G401.6 (cell line): ENCODE measurements at regions not wholly inside any gene's neighbourhood (a gene's known extent, or its start where the extent isn't known, plus 50 kb on each side); places are given as distances from the start of the nearest gene placed in this dataset.
"Not testable (repeated sequence)": the region's sequence is repeated elsewhere in the genome, so short reads cannot be mapped to it uniquely, and the experiment has no call there.

Experiments
- FAIRE-seq: peaks from 2 replicates; lab custom pipeline; 2012; peaks lifted over from hg19 to GRCh38; lab: Jason Lieb, UNC

DNA sequence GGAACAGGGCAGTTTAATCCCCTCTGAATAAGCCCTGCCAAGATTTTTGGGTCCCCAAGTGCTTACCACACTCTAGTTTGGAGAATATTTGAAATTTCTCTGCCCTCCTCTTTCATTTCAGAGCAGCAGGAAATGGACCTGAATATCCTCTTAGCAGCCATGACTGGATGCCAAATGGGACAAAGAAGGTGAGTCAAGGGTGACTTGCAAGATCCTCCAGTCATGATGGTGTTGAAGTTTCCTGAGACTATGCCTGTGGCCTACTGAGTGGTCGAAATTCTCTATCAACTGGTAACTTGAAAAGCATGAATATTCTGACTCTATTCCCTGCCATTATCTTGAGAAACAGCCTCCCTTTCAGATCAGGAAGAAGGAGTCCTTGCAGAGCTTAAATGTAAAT lies 1674.7 kb upstream of the SEL1L start:
- no peak for FAIRE-seq

GRCh38 chr14:83217492-83217891 lies 1683.8 kb upstream of the SEL1L start:
- FAIRE-seq = no peak

DNA sequence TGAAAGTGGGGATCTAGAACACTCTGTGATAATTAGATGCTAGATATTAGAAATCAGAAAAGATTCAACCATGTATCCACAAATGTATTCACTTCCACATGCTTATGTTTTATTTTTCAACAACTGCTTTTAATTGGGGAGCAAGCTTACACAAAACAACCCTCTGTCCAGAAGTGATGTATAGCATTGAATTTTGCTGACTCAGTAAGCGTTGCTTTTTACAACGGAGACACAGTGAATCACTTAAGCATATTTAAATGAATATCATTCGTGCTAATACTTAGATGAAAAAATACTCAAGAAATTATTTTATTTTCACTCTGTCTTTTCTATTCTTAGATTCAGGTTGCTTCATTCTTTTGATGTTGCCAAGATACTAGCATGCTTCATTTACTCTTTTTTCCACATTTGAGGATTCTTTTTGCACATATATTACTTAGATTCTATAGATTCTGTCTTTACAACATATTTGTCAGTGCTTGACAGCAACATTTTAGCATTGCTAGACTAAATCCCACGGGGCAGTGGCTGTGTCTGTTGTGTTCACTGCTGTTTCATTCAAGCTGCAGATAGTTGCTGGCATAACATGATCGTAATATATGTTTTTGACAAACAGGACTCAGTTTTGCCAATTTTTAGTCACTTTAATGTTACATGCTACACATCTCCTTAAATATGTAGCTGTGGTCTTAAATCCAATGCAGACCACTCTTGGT lies 1714.4 kb upstream of the SEL1L start:
- no peak for FAIRE-seq

DNA sequence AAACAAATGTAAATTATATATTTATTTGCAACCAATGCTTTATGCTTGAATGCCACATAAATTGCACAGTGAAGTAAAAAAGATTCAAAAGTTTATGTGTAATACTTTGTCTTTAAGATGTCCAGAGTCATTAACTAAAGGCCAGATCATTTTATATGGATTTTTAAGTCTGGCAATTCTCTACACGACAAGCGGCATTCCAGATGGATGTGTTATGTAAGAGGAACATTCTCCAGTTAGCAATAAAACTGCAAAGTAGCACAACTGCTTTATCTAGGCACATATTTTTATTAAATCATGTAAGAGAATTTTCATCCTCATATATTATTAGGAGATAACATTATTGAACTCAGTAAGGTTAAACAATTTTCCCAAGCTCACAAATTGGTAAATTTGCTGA lies 1717.7 kb upstream of the SEL1L start:
- FAIRE-seq = no peak

GRCh38 chr14:83253870-83254269 lies 1720.2 kb upstream of the SEL1L start:
- FAIRE-seq = no peak

DNA sequence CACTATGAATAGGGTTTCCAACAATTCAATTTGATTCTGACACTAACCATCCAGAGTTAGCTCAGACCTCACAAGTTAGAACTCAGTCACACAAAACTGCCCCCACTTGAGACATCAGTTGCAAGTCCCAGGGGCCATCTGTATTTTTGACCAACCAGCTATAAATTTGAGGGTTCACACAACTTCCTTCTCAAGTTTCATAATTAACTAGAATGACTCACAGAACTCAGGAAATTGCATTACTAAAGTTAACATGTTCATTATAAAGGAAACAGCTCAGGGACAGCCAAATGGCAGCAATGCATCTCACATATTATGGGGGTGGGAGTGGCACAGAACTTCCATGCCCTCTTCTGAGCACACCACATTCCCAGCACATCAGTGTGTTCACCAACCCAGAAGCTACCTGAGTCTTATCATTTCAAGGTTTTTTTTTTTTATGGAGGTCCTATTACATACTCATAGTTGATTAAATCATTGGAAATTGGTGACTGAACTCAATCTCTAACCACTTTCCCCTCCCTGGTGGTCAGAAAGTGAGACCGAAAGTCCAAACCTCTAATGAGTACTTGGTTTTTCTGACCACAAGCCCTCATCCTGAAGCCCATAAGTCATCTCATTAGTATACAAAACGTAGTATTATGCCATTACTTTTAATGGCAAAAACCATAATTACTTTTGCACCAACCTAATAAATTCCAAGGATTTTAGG lies 1721.5 kb upstream of the SEL1L start:
- FAIRE-seq = no peak

- no peak for FAIRE-seq
Measured at GRCh38 chr14:83255727-83256090, 1722.1 kb upstream of the SEL1L start.

- FAIRE-seq = no peak
Measured at GRCh38 chr14:83257466-83258439, 1724.1 kb upstream of the SEL1L start.

DNA sequence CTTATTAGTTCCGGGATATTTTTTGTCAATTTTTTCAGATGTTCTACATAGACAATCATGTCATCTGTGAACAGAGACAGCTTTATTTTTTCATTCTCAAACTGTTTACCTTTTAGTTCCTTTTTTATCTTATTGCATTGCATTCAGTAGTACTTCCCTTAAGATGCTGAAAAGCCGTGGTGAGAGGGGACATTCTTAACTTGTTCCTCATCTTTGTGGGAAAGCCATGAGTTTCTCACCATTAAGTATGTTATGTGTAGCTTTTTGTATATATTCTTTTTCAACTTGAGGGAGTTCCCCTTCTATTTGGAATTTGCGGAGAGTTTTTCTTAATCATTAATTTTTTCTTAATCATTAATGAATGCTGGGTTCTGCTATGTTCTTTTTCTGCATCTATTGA lies 1727.1 kb upstream of the SEL1L start:
- no peak for FAIRE-seq

DNA sequence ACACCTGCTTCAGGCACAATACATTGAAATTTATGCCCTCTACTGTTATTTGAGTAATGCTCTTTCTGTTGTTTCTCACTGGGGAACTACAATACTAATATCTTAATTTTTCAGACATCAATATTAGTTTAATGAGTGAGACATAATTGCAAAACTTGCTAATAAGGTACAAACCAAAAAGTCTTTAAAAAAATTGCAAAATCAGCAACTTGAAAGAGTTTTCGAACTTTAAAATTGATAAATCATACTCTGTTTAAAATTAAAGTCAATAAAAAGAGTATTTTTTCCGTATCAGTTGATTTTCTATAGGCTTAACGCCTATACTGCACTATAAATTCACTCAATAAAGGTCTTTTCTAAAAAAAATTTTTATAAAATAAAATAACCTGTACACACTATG lies 1735.9 kb upstream of the SEL1L start:
- no peak for FAIRE-seq

DNA sequence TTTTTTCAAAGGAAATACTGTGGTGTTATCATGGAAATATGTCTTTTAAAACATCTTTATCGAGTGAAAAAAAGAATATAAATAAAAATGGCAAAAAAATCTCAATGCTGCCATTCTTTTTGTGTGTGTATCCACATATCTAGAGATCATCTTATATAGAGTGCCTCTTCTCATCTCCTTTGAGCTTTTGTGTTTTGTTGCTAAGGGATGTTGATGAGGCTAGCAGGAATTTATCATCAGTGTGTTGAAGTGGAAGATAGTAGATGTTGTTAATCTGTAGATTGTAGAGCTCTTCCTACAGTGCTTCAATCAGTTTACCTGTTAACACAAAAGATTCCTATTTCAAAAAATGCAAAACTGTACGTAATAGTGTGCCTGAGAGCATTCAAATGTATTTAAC lies 1738.0 kb upstream of the SEL1L start:
- FAIRE-seq = no peak

DNA sequence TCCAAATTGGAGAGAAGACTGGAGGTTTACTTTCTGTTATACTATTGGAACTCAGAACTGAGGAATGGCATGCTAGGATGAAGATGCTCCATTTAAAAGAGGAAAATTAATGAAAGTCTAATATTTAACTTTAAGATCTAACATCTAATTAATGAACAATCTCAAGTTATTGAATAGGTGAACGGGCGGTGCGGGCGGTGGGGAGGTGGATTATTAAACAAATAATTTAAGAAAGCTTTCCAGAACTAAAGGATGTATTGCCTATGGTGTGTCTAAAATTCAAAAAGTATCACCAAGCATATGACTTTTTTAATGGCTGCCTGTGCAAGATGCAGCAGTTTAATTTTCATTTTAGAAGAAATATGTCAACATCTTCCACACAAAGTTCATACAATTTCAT lies 1747.1 kb upstream of the SEL1L start:
- FAIRE-seq = no peak

DNA sequence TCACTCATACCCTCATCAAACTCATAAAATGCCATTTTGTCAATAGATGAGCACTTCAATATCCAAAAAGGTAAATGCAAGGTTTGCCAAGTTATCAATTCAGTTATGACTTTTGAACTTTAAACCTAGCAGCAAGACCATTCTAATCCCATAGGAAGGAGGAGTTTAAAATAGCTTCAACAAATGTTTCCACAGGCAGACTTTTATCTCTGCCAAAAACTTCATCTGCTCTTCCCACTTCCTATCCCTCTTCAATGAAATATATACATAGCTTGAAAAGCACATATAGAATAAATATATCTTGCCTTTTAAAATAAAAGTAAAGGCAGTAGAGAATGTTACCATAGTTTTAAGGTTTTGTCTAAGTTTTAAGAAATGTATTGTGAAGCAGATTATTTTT lies 1749.1 kb upstream of the SEL1L start:
- no peak for FAIRE-seq

- no peak for FAIRE-seq
Measured at GRCh38 chr14:83287300-83287699, 1753.6 kb upstream of the SEL1L start.

GRCh38 chr14:83289390-83289789 lies 1755.7 kb upstream of the SEL1L start:
- no peak for FAIRE-seq

- FAIRE-seq = no peak
Measured at GRCh38 chr14:83289896-83290295, 1756.2 kb upstream of the SEL1L start.

- no peak for FAIRE-seq
Measured at GRCh38 chr14:83290447-83290846, 1756.8 kb upstream of the SEL1L start.

DNA sequence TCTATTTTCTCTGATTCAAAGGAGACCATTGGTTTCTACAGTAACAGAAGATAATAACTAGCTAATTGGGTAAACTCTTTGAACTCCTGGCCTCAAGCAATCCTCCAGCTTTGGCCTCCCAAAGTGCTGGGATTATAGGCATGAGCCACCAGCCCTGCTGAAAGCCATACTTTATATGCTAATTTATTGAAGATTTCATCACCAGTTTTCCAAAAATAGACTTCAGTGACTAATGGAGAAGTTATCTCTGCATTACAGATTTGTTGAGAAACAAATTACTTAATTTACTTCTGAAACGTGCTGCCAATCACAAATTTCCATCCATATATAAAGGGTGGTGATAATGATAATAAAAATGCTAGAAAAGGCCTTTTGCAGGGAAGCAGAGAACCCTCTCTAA lies 1758.1 kb upstream of the SEL1L start:
- no peak for FAIRE-seq

GRCh38 chr14:83294941-83295340 lies 1761.3 kb upstream of the SEL1L start:
- FAIRE-seq = no peak

DNA sequence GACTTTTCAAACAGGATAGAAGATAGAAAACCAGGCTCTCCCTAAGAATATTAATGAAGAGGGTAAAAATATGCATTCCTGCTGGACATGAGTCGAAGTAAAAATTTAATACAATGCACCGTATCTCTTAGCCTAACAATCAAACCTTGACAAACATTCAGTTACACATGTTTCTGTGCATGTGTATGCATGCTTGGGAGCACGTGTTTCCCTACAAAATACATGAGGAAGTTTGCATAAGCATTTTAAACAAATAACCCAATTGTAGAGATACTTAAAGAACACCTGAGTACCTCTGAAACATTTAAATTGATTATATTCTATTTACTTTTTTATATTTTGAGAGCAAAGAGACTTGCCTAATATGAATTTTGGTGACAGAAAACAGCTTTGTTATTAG lies 1763.7 kb upstream of the SEL1L start:
- no peak for FAIRE-seq

DNA sequence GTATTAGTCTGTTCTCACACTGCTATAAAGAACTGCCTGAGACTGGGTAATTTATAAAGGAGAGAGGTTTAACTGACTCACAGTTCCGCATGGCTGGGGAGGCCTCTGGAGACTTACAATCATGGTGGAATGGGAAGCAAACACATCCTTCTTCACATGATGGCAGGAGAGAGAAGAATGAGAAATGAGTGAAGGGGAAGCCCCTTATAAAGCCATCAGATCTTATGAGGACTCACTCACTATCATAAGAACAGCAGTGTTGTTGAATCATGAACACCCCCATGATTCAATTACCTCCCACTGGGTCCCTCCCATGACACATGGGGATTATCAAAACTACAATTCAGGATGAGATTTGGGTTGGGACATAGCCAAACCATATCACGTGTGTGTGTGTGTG lies 1764.4 kb upstream of the SEL1L start:
- FAIRE-seq = not testable (repeated sequence)

GRCh38 chr14:83300476-83301064 lies 1766.9 kb upstream of the SEL1L start:
- no peak for FAIRE-seq

- FAIRE-seq = no peak
Measured at GRCh38 chr14:83301791-83302190, 1768.1 kb upstream of the SEL1L start.
